ENCODE measurements at regions not wholly inside any gene's neighbourhood (a gene's known extent, or its start where the extent isn't known, plus 50 kb on each side); places are given as distances from the start of the nearest gene placed in this dataset.
"Not testable (repeated sequence)": the region's sequence is repeated elsewhere in the genome, so short reads cannot be mapped to it uniquely, and the experiment has no call there.

- peak; percentile 22 for DNase-seq
Observed at GRCh38 chr12:47370421-47370820, 290.7 kb upstream of the AMIGO2 start.

- DNase-seq: no peak
Observed at GRCh38 chr12:47369085-47369484, 289.3 kb upstream of the AMIGO2 start.

DNA sequence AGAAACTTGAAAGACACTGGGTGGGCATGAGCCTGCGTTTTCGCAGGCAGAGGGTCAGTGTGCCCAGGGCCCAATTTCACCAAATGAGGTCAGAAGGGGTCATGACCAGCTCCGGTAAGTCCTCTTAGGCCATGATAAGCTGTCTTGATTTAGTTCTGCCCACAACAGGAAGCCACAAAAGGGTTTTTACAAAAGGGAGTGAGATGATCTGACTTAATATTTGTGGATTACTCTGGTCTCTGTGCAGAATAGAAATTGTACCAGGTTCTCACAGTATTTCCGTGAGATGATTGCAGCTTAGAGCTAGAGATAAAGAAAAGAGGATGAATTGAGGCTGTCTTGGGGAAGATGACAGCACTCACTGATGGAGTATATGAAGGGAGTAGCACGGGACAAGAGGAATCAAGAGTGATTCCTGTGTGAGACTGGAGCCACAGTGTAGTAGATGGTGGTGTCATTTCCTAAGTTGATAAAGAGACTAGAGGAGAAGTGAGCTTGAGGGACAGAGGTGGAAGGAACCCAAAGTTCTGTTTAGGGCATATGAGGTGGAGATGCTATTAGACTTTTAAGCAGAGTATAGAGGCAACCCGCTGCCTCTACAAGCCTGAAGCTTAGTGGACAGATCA, 288.3 kb upstream of the AMIGO2 start:
- DNase-seq: no peak

DNA sequence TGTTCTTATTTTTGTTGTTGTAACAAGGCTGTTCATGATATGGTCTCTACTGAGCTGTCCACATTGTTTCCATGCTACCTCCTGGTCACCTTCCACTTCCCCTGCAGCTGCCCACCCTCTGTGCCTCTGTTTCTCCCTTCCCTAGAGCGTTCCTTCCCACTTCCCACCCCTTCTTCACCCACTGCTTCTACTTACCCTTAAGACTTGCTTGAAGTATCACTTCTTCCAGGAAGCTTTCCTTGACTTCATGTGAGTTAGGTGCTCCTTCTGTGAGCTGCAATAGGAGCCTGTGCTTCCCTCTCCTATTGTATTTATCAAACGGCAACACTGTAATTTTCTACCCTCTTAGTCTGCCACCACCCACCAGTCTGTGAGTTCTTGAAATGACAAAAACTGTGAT, 286.8 kb upstream of the AMIGO2 start:
- no peak for DNase-seq

- no peak for DNase-seq
Observed at GRCh38 chr12:47366157-47366556, 286.4 kb upstream of the AMIGO2 start.

DNA sequence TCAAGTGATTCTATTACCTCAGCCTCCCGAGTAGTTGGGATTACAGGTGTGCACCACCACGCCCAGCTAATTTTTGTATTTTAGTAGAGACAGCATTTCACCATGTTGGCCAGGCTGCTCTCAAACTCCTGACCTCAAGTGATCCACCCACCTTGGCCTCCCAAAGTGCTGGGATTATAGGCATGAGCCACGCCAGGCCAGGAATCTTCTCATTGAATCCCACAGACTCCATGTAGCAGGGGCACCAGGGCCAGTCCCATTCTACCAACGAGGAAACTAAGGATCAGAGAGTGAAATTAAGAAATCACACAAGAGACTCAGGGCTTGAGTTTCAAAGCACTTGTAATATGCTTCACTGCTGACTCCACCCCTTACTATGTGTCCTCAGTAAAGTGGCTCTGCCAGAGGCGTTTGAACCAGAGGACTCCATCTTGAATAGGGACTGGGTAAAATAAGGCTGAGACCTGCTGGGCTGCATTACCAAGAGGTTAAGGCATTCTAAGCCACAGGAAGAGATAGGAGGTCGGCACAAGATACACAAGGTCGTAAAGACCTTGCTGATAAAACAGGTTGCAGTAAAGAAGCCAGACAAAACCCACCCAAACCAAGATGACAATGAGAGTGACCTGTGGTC, 285.8 kb upstream of the AMIGO2 start:
- DNase-seq: not testable (repeated sequence)

- no peak for DNase-seq
Observed at GRCh38 chr12:47364261-47364660, 284.5 kb upstream of the AMIGO2 start.

DNA sequence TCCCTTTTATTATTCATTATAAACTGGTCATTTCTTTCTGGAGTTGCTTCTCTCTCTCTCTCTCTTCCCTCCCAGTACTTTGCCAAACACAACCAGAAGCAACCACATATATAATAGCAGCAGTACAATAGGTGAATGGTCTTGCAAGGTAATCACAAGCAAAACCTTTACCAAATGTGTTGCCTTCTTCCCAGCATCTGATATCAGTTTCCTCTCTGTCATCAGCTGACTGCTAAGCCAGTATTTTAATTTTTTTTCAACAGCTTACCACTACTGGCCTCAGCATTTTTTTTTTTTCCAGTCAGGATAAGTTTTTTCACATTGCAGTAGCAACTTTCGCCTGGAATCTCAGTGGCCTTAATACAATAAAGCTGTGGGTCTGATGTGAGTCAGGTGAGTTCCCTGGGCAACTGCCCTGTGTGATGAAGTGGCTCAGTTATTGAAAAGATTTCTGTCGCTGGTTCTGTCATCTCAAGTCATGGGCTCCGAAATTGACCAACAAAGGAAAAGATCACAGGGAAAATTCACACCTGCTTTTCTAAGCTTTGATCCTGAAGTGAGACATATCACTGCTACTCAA, 282.5 kb upstream of the AMIGO2 start:
- no peak for DNase-seq

DNA sequence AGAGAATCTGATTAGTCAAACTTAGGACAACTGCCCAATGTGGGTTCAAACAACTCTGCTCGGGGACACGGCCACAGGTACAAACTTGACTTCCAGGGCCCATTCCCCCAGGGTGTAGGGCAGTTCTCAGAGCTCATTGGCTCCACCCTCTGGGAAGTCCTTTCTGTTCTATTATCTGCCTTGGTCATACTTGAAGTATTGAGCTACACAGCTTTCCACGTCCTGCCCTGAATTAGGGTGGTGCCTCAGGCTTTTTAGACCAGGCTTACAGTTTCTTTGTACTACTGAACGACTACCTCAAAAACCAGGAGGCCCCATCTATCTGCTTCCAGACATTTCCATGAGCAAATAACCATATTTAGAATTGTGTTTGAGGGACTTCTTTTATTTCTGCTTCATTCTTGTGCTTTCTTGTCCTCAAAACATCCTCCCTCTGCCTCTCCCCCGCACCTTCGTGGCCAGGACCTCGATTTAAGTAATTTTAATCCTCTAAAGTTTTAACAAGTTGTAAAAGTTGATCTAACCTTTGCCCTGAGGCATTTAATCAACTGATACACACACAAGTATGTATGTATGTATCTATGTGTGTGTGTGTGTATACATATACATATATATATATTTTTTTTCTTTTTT, 281.7 kb upstream of the AMIGO2 start:
- DNase-seq: no peak

DNA sequence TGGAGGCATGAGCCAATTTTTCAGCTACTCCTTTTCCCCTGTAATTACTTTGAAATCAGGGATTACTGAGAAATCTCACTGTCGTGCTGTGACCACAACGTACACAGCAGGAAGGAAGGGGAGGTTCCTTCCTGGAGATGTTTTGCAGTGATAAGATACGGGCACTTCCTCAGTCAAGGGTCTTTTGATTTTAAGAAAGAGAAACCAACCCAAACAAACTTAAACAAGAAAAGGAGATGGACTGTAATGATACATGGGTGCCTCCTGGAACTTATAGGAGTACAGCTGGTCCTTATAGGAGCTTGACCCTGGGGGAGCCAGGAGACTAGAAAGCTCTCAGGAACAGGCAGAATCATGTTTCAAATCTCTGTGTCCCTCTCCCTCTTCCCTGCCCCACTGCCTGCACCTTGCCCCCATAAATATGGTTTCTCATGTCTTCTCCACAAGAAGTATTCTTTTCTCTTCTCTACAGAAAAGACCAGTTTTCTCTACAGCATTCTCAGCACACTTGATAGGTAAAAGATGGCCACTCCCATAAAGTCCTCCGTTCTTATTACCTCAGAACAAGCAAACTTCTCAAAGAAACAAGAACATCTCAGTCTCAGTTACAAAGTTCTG, 281.1 kb upstream of the AMIGO2 start:
- DNase-seq: no peak

GRCh38 chr12:47360093-47360480, 280.3 kb upstream of the AMIGO2 start:
- DNase-seq: no peak

- no peak for DNase-seq
Observed at GRCh38 chr12:47359310-47360092, 279.7 kb upstream of the AMIGO2 start.

- DNase-seq: not testable (repeated sequence)
Observed at GRCh38 chr12:47357006-47357405, 277.2 kb upstream of the AMIGO2 start.

- no peak for DNase-seq
Observed at GRCh38 chr12:47356129-47356700, 276.5 kb upstream of the AMIGO2 start.

DNA sequence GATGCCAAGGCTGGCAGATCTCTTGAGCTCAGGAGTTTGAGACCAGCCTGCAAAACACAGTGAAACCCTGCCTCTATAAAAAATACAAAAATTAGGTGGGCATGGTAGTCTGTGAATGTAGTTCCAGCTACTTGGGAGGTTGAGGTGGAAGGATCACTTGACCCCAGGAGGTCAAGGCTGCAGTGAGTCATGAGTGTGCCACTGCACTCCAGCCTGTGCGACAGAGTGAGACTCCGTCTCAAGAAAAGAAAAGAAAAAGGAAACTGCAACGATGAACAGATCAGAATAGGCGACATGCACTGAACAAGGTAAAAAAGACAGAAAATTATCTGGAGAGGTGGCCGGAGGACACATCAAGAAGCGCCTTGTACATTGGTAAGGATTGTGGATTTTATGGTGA, 273.7 kb upstream of the AMIGO2 start:
- no peak for DNase-seq

DNA sequence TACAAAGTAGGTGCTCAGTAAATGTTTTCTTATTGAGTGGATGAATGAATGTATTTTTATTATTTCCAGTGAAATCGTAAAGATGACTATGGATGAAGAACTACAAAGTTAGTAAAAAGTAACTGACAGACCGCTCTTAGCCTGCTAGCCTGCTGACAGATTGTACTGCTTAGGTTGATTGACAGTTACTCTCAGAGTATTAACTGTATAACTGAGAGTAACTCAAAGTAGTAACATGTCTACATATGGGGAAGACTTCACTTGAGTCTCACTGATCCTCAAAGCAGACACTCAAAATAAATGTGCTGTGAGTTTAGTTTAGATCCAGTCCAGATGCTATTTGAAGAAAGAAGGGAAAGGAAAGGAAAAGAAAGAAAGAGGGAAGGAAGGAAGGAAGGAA, 272.3 kb upstream of the AMIGO2 start:
- DNase-seq: no peak

GRCh38 chr12:47351526-47351925, 271.8 kb upstream of the AMIGO2 start:
- no peak for DNase-seq

- DNase-seq: no peak
Observed at GRCh38 chr12:47350062-47350408, 270.3 kb upstream of the AMIGO2 start.

GRCh38 chr12:47349137-47350061, 269.6 kb upstream of the AMIGO2 start:
- no peak for DNase-seq

DNA sequence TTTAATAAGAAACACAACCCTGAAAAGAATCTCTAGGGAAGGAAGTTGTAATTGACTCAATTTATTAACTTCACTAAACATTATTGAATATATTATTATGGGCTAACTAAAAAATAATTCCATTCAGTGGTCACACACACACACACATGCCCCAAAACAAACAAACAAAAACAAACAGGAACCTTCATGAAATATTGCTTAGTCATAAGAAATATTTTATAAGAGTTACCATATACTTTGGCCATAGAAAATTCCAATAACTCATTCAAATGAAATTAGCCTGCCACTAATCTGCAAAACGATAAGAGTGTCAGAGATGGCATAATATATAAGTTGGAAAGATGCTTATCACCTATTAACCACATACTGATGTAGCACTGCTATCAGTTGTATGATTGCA, 268.4 kb upstream of the AMIGO2 start:
- DNase-seq: no peak
